Osteoblast (primary cell): ENCODE measurements at regions not wholly inside any gene's neighbourhood (a gene's known extent, or its start where the extent isn't known, plus 50 kb on each side); places are given as distances from the start of the nearest gene placed in this dataset.

Source experiments
- DNase-seq: peaks from one replicate; pipeline ENCODE4 v3.0.0; 2011; ENCODE audit warnings: low spot score, mixed read lengths; ENCODE audit not compliant: insufficient read length; ENCODE audit errors: missing footprints
- H2AFZ ChIP-seq: 2 replicates; pipeline ENCODE4 v1.6.0; 2011; ENCODE audit warnings: mild to moderate bottlenecking, low read length
- H3K27ac ChIP-seq: 2 replicates; pipeline ENCODE4 v1.5.1; 2011; ENCODE audit warnings: mild to moderate bottlenecking, low read depth, low read length, moderate library complexity
- H3K27me3 ChIP-seq: 2 replicates; pipeline ENCODE4 v1.6.0; 2012; ENCODE audit warnings: mild to moderate bottlenecking, control low read depth, inconsistent platforms, low read length, moderate library complexity; ENCODE audit not compliant: insufficient read depth
- H3K36me3 ChIP-seq: 2 replicates; pipeline ENCODE4 v1.5.1; 2011; ENCODE audit warnings: mild to moderate bottlenecking, low read length, control low read depth, moderate library complexity; ENCODE audit not compliant: insufficient read depth
- H3K4me1 ChIP-seq: 2 replicates; pipeline ENCODE4 v1.5.1; 2011; ENCODE audit warnings: mild to moderate bottlenecking, low read length, control low read depth, moderate library complexity; ENCODE audit not compliant: insufficient read depth
- H3K4me2 ChIP-seq: 2 replicates; pipeline ENCODE4 v1.6.0; 2011; ENCODE audit warnings: mild to moderate bottlenecking, low read length; ENCODE audit not compliant: insufficient read depth
- H3K4me3 ChIP-seq: fragments of 200-600 bp; sonication (generic); 3 replicates; pipeline ENCODE4 v1.5.1; 2012; ENCODE audit warnings: mild to moderate bottlenecking, low read length, inconsistent platforms; ENCODE audit not compliant: insufficient read depth
- H3K79me2 ChIP-seq: 2 replicates; pipeline ENCODE4 v1.6.0; 2012; ENCODE audit warnings: mild to moderate bottlenecking, low read length, control low read depth, inconsistent platforms; ENCODE audit not compliant: insufficient read depth
- H3K9me3 ChIP-seq: 2 replicates; pipeline ENCODE4 v1.5.1; 2011; ENCODE audit warnings: low read depth, low read length, control low read depth
- H4K20me1 ChIP-seq: 2 replicates; pipeline ENCODE4 v1.6.0; 2012; ENCODE audit warnings: mild to moderate bottlenecking, low read length, control low read depth; ENCODE audit not compliant: insufficient read depth
- TF ChIP-seq, protein P1 (sequence below): IDR thresholded peaks from 2 replicates; pipeline ENCODE4 v1.5.1; 2011; ENCODE audit warnings: mild to moderate bottlenecking, low read depth, low read length, moderate library complexity; ENCODE audit errors: extremely low read depth

DNA sequence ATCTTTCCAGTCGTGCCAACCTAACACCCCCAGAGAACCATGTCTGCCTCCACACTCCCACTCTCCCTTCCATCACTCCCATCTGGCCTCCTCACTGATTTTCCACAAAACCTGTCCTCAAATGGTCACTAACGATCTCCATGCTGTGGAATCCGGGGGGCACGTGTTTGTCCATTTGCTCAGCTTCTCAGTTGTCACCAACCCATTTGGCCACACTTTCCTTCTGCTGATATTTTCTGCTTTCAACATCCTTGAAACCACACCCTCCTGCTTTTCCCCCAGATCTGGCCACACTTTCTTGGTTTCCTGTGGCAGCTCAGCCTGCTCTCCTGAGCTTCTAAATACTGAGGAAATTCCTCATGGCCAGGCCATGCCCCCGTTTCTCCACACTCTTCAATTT lies 257.2 kb upstream of the NSMCE3 start:
- no peaks in the 10 kb centered on the region for H3K9me3 ChIP-seq
- H4K20me1 ChIP-seq = no peaks in the 10 kb centered on the region
- no peak overlapping the region for H3K4me3 ChIP-seq
- no peaks in the 10 kb centered on the region for H3K36me3 ChIP-seq
- H3K27me3 ChIP-seq = no peaks in the 10 kb centered on the region
- DNase-seq = no peak
- H3K27ac ChIP-seq = no peak overlapping the region
- H3K4me1 ChIP-seq = no peaks in the 10 kb centered on the region
- TF ChIP-seq, protein P1, sequence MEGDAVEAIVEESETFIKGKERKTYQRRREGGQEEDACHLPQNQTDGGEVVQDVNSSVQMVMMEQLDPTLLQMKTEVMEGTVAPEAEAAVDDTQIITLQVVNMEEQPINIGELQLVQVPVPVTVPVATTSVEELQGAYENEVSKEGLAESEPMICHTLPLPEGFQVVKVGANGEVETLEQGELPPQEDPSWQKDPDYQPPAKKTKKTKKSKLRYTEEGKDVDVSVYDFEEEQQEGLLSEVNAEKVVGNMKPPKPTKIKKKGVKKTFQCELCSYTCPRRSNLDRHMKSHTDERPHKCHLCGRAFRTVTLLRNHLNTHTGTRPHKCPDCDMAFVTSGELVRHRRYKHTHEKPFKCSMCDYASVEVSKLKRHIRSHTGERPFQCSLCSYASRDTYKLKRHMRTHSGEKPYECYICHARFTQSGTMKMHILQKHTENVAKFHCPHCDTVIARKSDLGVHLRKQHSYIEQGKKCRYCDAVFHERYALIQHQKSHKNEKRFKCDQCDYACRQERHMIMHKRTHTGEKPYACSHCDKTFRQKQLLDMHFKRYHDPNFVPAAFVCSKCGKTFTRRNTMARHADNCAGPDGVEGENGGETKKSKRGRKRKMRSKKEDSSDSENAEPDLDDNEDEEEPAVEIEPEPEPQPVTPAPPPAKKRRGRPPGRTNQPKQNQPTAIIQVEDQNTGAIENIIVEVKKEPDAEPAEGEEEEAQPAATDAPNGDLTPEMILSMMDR = no peak
- H2AFZ ChIP-seq = no peak overlapping the region
- H3K79me2 ChIP-seq = no peaks in the 10 kb centered on the region
- H3K4me2 ChIP-seq = no peak overlapping the region

DNA sequence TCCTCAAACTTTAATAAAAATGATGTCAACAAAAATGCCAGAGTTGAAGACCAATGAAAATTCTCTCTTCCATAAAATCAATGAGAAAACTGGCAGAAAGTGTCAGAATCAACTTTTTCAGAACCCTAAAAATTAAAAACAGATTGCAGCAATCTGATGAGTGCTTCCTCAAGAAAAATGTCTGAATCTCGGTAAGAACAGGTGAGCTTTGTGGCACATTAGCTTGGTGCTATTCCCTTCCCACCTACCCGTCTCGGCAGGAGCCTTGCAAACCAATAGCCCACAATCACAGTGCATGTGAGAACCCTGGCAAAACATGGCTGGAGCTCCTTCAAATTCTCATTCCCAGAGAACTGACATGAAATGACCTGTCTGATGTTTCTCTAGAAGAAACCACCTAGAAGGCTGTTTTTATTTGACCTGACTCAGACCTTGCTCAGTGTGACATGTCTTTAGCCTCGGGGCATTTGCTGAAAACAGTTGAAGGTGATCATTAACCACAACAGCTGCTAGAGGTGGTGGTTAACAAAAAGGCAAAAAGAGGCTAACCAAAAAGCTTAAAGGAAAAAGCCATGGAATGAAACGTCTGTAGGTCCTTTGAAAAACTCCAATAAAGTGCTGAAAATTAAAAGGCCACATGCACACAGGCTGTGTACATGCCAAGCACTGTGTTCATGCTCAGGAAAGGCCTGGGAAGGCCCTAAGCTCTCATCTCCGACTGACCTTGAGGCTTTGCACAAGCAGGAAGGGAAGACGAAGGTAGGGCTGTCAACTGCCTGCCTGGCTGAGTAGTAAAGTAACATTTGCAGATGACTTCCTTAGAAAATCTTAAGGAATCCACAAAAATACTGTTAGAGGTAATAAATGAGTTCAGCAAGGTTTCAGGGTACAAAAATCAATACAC lies 253.0 kb upstream of the NSMCE3 start:
- TF ChIP-seq, protein P1 = no peak
- Histone ChIP-seq H3K4me1 (no peaks in the 10 kb centered on the region), H3K36me3 (no peaks in the 10 kb centered on the region), H3K4me2 (no peak overlapping the region), H3K4me3 (no peak overlapping the region), H3K27me3 (no peaks in the 10 kb centered on the region), H2AFZ (no peak overlapping the region), H4K20me1 (no peaks in the 10 kb centered on the region), H3K79me2 (no peaks in the 10 kb centered on the region), H3K27ac (no peak overlapping the region), H3K9me3 (no peaks in the 10 kb centered on the region)
- DNase-seq = no peak

DNA sequence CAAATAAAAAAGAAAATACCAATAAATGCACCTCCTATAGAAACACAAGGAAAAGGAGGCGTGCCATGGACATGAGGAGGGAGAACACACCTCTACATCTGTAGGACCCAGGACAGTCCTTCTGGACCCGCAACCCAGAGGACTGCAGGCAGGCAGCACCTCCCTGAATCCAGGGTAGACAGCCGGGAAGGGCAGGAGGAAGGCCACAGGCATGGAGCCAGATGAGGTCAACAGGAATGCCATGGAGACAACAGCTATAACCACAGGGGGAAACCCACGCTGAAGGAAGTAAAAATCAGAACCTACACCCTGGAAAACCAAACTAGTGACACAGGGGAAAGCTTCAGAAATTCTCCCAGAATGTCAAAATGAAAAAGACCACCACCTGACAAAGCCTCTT lies 248.8 kb upstream of the NSMCE3 start:
- TF ChIP-seq, protein P1 = no peak
- H3K9me3 ChIP-seq = no peaks in the 10 kb centered on the region
- no peak overlapping the region for H3K27ac ChIP-seq
- H3K36me3 ChIP-seq = no peaks in the 10 kb centered on the region
- no peak overlapping the region for H2AFZ ChIP-seq
- no peak overlapping the region for H3K4me3 ChIP-seq
- peak; percentile 63 for DNase-seq
- no peaks in the 10 kb centered on the region for H3K27me3 ChIP-seq
- H3K4me1 ChIP-seq = no peaks in the 10 kb centered on the region
- H3K4me2 ChIP-seq = no peak overlapping the region
- H4K20me1 ChIP-seq = no peaks in the 10 kb centered on the region
- H3K79me2 ChIP-seq = no peaks in the 10 kb centered on the region

DNA sequence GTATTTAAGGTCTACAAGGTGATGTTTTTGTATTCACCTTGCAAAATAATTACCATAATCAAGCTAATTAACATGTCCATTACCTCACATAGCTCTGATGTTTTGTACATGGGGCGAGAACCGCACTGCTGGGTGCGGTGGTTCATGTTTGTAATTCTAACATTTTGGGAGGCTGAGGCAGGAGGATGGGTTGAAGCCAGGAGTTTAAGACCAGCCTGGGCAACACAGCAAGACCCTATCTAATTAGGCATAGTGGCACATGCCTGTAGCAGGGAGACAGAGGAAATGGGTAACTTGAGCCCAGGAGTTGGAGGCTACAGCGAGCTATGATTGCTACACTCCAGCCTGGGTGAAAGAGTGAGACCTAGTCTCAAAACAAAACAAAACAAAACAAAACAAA lies 248.2 kb upstream of the NSMCE3 start:
- Histone ChIP-seq H3K27me3 (no peaks in the 10 kb centered on the region), H2AFZ (no peak overlapping the region), H3K4me3 (no peak overlapping the region), H3K4me2 (no peak overlapping the region), H3K36me3 (no peaks in the 10 kb centered on the region), H3K27ac (no peak overlapping the region), H3K79me2 (no peaks in the 10 kb centered on the region), H4K20me1 (no peaks in the 10 kb centered on the region), H3K4me1 (no peaks in the 10 kb centered on the region), H3K9me3 (no peaks in the 10 kb centered on the region)
- TF ChIP-seq, protein P1 = no peak
- no peak for DNase-seq
